Activated gamma-delta T cell treated with anti-CD3 and anti-CD28 coated beads, Interleukin-2, amount 50 U/mL, for 16 hours (primary cell): ENCODE measurements at regions not wholly inside any gene's neighbourhood (a gene's known extent, or its start where the extent isn't known, plus 50 kb on each side); places are given as distances from the start of the nearest gene placed in this dataset.

ENCODE experiments used
- DNase-seq: peaks from one replicate; pipeline ENCODE4 v3.0.0-alpha.2; 2020; ENCODE audit warnings: low read depth

DNA sequence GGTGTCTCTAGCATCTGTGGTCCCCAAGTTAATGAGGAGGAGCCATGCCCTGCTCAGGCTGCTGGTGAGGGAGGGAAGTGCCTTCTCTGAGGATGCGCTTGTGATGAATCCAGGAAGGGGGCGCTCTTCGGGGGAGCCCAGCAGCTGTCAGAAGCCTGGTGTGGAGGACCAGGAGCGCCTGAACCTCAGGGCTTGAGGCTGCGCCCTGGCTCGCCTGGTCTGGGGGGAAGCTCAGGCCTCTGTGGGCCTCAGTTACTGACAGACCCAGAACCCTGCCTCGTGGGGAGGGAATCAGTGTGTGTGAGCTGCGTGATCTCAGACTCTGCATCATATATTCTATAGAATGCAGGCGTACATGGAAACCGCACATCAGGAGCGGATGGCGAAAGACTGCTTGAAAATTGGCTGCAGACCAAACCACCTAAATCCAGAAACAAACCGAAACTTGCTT lies 126.1 kb downstream of the SEC14L1 start:
- DNase-seq, result no peak

DNA sequence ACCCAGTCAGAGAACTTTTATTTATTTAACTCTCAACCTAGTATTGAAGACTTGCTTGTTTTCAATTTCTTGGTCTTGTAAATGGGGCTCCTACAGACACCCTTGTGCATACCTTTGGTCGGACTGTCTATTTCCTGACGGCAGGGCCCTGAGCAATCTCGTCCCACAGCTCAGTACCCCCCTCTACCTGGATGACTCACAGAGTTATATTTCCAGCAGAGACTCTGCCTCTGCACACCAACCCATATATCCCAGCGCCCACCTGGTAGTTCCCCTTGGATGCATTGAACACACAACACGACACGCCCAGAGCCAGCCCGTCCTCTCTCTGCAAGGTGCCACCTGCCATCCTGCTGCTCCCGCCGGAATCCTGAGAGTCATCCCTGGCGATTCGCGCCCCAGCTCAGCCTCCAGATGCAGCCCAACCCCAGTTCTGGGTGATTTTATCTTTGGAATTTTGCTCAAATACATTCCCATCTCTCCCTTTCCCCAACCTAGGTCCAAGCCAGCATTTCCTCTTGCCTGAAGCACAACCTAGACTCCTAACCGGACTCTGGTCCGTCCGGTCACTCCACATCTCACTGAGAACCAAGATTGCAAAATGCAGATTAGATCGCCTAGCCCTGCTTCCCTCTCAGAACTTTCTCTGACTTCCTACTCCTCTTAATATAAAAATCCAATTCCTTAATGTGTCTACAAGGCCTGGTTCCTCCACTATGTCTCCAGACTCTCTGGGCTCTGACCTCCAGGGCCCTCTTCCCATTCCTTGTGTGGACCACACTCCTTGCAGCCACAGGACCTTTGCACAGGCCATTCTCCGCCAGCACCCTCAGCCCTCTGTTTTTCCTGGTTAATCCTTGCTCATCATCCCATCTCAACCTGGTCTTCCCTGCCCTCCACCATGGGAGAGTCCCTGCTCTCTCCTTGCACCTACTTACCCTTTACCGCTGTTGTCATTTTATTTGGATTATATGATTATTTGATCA lies 129.2 kb downstream of the SEC14L1 start:
- DNase-seq, result no peak

DNA sequence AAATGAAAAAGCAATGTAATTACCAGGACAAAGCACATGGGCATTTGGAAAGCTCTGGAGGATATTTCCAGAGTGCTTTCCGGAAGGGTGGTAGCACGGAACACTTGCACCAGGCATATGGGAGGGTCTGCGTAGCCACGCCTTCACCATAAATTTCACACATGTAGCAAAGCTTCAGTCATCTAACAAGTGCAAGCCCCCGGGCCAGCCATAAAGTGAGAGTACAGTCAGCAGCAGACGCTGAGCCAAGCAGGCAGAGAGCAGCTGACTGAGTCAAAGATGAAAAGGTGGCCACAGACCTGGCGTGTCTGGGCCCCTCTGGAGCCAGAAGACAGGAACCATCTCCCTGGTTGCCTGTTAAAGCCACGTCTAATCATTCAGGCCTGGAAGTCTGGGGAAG lies 130.6 kb downstream of the SEC14L1 start:
- DNase-seq, result no peak

DNA sequence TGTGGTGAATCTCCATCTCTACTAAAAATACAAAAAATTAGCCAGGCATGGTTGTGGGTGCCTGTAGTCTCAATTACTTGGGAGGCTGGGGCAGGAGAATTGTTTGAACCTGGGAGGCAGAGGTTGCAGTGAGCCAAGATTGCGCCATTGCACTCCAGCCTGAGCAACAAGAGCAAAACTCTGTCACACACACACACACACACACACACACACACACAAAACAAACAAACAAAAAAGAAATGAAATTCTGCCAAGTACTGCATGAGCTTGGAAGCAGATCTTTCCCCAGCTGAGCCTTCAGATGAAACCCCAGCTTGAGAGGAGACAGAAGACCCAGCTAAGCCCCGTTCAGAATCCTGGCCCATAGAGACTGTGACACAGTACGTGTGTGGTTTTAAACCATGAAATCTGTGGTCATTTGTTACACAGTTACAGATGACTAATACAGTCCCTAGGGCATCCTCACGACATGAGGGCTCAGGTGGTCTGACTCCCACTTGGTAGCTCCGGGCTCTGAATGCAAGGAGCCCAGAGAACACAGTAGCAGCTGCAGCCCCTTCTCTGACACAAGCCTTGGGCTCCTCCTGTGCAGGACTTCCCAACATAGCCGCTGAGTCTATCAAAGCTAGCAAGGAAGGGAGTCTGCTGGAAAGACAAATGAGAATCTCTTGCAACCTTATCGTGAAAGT lies 132.8 kb downstream of the SEC14L1 start:
- DNase-seq, result no peak

DNA sequence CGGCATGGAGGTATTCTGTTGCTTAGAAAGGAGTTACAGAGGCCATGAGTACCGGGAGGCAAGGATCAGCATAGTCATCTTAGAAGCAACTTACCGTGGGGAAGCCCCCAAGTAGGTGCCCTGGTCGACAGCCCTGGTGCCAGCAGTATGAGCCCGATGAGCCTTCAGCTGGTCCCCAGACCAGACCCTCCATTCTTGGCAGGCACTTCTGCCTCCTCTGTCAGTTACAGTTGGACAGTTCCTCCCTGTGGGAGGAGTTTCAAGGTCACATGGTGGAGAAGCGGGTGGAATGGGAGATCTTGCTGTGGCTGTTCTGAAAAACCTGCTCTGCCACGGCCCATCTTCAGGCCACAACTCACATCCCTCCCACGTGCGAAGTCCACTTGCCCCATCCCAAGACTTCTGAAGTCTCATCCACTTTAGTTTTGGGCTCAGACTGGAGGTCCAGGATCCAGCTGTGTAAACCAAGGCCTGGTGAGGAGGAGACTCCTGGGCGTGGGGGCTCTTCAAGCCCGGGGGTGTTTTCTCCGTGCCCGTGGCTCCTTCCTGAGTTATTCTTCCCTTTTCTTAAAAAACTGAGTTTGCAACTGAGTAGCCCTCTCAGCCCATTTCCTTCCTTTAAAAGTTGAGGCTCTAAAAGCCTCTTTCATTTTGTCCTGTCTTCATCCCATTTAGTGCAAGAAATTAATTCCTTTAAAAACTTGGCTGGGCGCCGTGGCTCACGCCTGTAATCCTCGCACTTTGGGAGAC lies 133.5 kb downstream of the SEC14L1 start:
- DNase-seq, result no peak

- no peak for DNase-seq
These were observed 138.9 kb downstream of the SEC14L1 start for GRCh38 chr17:77279448-77280303.

DNA sequence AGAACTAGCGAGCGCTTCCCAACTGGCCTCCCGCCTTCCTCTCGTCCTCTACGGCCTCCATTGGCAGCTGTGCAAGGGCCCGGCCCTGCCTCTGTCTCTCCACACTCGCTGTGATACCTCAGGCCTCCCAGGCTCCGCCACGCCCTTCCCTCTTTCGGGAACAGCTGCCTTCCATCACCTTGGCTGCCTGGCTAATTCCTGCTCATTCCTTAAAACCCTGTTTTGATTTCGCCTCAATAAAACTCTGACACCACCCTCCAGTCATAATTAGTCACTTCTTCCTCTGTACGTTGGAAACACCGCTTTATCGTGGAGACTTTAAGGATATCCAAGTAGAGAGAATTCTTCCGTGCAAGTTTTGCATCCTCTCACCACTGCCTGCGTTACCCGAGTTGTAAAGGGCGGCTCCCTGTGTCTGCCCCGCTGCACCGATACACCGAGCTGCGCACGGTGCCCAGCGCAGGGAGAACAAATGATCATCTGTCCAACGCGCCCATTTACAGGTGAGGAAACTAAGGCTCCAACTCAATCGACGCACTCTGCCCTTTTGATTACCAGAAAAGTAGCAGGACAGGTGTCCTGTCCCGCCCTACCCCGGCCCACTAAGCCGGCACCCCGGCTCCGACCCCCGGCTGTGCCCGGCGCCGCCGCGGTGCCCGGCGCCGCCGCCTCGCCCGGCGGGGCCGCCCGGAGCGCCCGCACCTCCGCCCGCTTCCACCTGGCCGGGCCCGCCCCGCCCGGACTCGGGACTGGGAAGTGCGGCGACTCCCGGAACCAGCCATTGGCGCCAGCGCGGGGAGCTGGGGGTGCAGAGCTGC lies 139.7 kb downstream of the SEC14L1 start:
- DNase-seq, result no peak

- peak; percentile 32 for DNase-seq
These were observed 140.5 kb downstream of the SEC14L1 start for GRCh38 chr17:77281122-77281903.

- DNase-seq, result no peak
These were observed 141.2 kb downstream of the SEC14L1 start for GRCh38 chr17:77281904-77282367.

DNA sequence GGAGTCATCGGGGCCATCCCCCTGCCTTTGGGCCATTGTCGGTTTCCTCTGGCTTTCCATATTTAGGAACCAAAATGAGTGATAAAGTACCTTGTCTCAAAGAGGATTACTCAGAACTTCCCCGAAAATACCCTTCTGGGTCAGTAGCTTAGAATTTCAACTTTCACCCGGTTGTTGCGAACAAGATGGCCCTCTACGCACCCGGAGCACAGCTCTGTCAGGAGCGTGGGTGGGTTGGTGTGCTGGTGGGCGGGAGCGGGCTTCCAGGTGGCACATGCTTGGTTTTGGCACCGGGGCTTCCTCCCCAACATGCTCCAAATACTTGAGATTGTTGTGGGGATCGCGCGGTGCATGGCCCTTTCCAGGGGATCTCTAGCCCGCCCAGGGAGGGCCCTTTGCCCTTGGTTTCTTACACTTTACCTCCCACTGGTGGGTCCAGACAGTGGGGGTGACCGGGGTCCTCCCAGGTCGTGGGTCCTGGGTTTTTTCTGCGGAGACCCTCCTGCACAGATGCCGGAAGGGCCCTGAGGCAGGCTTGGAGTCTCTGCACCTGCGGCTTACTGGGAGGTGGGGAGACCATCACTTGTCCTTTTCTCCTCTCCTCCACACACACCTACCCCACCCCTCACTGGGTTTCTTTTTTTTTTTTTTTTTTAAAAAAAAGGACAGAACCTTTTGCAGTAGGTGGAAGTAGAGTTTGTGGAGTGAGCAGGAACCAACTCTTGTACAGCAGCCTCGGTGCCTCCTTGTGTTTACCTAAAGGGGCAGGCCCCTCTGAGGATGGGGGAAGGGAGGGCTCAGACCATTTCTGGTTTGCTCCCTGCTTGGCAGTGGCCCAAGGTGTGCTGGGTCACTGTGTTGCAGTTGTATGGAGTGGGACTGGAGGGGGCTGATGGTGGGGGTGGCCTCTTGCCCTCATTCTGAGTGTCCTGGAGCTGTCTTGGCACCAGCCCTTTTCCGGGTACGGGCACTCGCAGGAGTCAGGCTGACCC lies 142.1 kb downstream of the SEC14L1 start:
- DNase-seq, result no peak

GRCh38 chr17:77284023-77284617 lies 143.4 kb downstream of the SEC14L1 start:
- no peak for DNase-seq

GRCh38 chr17:77285594-77286390 lies 145.0 kb downstream of the SEC14L1 start:
- DNase-seq, result no peak

DNA sequence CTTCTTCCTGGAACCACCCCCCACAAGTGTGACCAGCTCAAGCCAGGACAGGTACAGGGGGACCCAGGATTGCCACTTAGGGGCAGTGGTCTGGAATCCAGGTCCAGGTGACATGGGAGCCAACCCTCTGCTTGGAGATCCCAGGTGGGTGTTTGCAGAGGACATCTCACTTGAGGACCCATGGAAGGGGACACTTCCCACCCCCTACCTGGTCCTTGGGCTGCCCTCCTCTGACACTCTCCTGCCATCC lies 145.5 kb downstream of the SEC14L1 start:
- no peak for DNase-seq

DNA sequence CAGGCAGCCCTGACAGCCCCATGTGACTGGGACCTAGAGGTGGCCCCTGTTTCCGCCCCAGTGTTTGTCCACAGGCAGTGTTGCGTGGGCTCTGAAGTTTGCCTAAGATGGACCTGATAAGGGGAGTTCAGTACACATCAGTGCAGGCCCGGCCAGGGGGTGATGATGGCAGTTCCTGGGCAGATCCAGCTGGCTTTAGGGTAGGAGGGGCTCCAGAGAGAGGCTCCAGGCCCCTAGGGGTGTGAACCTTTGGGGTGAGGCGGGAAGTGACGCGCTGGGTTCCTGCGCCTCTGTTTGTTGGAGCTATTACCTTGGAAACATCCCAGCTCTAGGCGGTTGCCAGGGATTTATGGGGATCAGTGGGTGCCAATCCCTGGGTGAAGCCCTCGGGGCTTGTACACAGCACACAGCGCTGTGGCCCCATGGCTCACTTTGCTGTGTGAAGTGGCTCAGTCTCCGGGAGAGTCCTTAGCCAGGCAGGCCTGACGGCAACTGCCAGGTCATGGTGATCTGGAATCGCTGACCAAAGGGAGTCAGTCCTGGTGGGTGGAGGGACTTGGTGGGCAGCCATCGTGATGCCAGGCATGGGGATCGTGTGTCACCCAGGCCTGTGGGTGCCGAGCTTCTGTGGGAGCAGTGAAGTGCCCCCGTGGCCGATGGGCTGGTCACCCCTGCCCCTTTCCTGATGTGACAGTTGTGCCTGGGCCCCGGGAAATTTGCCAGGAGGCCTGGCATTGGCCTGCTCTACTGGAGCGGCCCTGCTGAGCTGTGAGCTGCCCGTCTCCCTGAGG lies 146.1 kb downstream of the SEC14L1 start:
- DNase-seq, result no peak

GRCh38 chr17:77287432-77288068 lies 146.8 kb downstream of the SEC14L1 start:
- DNase-seq, result no peak

- DNase-seq, result no peak
These were observed 147.4 kb downstream of the SEC14L1 start for GRCh38 chr17:77288115-77288619.
